HUDEP-2 (cell line): ENCODE measurements at regions not wholly inside any gene's neighbourhood (a gene's known extent, or its start where the extent isn't known, plus 50 kb on each side); places are given as distances from the start of the nearest gene placed in this dataset.

ENCODE experiments used
- DNase-seq, 76 experiments: peaks; one replicate each; lab custom pipeline; 2025; ENCODE audit not compliant: unreplicated experiment in 76 of 76; lab: John Stamatoyannopoulos, UW

DNA sequence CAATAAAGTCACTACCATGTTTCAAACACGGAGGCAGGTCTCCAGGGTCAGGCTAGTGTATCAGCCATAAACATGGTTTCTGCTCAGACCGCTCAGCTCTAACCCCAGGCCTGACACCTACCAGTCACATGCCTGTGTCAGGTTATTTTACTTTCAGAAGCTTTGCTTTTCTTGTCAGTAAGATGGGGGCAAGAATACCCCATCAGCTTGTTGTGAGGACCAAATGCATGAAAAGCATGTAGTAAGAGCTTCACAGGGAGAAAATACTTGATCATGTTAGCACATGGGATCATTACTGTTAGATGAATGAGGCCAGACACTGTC is 65.2 kb upstream of the PIM1 start:
- DNase-seq, result no peak

DNA sequence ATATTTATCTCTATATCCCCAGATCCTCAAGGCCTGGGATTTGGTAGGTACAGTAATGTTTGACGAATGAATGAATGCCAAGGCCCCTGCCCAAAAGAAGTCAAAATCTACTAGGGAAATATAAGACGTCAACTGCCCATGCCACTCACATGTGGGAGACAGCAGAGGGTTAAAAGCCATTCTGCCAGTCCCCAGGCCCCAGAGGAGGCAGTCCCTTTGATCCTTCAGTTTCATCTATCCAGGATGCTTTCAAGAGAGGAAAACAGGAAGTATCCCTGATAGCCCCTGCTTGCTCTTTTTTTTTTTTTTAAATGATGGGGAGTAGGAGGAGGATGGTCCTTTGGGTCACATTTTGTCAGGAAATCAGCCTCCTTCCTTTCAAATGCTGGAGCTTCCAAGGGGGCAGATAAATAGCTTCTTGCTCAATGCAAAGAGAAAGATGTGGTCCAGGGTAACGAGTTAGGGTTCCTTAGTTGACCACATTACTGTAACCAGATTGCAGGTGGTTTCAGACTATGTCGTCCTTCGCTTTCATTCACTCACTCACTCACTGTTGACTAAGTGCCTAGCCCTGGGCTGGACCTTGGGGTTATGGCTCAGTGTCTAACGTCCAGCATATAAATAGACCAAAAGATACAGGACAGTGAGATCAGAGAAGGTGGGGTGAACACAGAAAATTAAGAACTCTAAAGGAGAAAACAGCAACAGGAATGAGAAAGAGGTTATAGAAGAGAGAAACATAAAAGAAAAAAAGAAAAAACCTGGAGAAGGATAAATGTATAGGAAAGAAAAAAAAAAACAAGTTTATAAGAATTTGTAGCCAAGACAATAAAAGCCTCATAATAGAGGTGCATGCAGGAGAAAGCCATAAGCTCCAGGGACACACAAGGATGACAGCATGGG is 64.6 kb upstream of the PIM1 start:
- no peak for DNase-seq

- DNase-seq, result no peak
Measured at GRCh38 chr6:37106051-37106363, 63.9 kb upstream of the PIM1 start.

- DNase-seq, result no peak
Measured at GRCh38 chr6:37106554-37106953, 63.4 kb upstream of the PIM1 start.

DNA sequence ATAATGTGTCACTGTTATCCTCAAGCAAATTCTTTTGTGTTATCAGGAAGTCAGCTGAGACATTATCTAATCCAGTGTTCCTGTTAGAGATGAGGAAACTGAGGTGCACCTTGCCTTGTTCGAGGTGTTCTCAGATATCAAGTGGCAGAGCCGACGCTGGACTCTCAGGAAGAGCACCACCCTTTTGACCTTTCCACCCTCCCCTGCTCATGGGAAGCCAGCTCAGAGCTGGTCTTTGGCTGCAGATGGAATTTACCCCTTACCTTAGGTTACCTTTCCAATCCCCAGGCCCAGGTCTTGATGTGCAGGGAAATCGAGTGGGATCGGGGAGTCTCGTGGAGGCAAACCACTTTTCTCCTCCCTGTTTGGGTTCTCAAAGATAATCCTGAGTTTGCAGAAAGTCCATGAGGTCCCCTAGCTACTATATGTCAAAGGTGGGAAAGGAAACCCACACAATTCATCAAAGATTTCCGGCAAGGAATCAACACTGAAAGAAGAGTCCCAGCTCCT is 62.9 kb upstream of the PIM1 start:
- DNase-seq, result no peak

DNA sequence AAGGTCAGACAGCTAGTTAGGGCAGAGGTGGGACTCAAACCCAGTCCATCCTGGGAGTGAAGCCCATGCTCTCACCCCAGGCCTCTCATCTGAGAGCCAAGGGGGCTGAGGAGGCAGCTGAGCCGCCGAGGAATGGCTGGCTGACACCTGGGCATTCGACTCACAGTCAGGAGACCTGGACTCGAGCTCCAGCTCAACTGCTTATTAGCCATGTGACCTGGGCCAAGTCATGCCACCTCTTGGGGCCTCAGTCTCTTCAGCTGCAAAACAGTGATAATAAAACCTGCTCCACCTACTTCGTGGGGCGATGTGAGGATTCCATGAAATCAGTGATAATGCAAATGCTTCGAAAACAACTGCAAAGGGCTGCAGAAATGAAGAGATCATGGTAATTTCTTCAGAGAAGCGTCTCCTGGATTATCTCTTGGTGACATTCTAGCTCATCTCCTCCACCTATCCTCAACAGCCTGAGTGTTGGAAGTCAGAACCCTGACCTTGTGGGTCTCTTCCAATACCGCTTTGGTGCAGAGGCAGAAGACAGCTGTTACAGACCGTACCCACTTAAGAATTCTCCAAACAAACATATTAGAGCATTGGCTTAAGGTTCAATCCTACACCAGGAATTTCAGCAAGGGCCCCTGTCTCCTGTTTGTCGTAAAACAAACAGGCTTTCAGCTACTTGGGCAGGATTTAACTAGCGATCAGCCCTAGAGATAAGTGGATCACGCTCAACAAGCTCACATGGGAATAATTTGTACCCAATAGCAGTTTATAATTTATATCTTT is 60.0 kb upstream of the PIM1 start:
- DNase-seq, result peak in 75 of 76 experiments; percentile 77 to 99 (median 96)

DNA sequence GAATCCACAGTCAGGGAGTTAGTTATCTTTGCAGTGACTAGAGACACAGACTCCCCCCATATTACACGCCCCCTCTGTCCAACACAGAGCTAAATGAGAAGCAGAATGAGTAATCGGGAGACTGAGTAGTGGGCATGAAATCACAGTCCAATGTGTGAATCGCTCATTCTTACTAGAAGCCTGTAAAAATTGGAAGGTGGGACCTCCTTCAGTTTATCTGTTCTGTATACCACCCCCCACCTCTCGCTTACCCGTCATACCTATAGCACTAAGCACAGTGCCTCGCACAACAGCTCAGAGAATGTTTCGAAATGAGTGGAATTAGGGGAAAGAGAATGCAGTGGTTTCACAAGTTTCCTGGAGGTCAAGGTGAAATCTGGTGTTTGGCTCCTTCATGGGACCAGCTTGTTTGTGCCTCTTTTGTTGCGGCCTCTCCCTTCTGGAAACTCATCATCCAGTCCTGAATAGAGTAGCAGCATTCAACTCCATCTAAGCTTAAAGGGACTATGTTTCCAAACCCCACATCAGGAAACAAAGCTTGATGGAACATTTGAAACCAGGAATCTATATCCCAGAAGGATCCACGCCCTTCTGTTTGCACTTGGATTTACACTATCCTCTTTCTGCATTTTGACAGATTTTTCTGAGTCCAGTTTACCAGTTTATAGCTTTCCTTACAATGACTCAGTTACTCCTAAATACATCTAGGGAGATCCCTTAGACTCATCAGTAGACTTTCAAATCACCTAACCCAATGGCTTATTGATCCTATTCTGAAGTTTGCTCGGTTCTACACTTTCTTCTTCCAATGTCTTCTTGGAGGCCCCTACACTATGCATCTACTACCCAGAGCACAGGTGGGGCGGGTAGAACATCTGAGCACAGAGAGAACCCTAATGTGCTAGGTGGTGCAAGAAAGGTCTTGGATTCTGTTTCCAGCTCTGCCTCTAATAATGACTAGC is 59.2 kb upstream of the PIM1 start:
- peak in 9 of 76 experiments; percentile 24 to 81 (median 64) for DNase-seq

- no peak for DNase-seq
Measured at GRCh38 chr6:37113976-37114375, 56.0 kb upstream of the PIM1 start.

DNA sequence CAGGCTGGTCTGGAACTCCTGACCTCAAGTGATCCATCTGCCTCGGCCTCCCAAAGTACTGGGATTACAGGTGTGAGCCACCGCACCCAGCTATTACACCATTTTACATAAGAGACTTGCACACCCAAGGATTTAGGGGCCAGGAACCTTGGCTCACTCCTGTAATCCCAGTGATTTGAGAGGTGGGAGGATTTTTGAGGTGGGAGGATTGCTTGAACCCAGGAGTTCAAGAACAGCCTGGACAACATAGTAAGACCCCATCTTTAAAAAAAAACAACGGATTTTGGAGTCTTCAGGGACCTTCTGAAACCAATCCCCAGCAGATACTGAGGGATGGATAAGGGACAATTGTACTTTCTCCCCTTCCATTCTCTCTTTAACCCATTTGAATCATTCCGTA is 55.3 kb upstream of the PIM1 start:
- no peak for DNase-seq

DNA sequence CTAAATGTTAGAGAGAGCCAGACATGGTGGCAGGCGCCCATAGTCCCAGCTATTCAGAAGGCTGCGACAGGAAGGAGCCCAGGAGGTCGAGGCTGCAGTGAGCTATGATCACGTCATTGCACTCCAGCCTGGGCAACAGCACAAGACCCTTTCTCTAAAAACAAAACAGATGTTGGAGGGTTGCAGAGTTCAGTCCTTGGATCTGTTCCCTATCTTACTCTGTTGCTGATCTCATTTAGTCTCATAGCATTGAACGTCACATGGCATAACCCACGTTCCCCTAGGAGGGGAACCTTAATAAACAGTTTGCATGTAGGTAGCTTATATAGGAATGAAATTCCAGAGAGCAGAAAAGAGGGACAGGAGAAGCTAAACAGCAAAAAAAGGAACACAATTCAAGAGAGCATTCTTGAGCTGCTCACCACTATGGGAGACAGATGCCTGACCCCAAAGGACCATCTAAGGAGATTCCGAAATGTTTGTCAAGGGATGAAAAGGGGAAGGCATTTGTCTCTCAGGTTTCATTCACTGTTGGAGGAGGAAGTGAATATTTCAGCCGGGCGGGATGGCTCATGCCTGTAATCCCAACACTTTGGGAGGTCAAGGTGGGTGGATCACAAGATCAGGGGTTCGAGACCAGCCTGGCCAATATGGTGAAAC is 54.6 kb upstream of the PIM1 start:
- DNase-seq, result no peak

DNA sequence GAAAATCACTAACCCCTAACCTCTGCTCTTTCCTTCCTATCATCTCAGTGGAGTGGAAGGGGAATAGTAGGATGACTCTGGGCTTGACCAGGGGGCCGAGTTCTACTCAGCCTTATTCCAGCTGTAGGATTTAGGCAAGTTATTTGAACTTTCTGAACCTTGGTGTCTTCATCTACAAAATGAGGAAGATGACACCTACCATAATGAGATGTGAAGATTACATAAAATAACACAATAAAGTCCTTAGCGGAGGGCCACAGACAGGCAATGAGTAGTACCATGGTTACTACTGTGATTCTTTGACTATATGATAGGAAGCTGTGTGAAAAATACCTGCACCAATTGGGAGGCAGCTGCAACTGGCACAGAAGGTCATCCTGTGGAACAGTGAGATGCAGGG is 53.6 kb upstream of the PIM1 start:
- DNase-seq, result no peak

- DNase-seq, result no peak
Measured at GRCh38 chr6:37119387-37119886, 50.5 kb upstream of the PIM1 start.
